Caco-2 (cell line): ENCODE measurements at regions not wholly inside any gene's neighbourhood (a gene's known extent, or its start where the extent isn't known, plus 50 kb on each side); places are given as distances from the start of the nearest gene placed in this dataset.

Experiments
- BruUV-seq: library from RNA; stranded (reverse); fragments of 400-500 nt; replicated peaks from 2 replicates; lab custom pipeline; 2021; lab: Mats Ljungman, UMichigan
- CTCF ChIA-PET: fragments of 300-600 bp; sonication (Branson Sonifier 250); formaldehyde crosslinking; loops from one replicate; lab custom pipeline; 2022; ENCODE audit warnings: antibody characterized with exemption; lab: Charles Lee
- POLR2A ChIA-PET: fragments of 300-600 bp; sonication (Branson Sonifier 250); formaldehyde crosslinking; loops from one replicate; lab custom pipeline; 2022; ENCODE audit warnings: antibody characterized with exemption; lab: Charles Lee
- DNase-seq, 2 experiments: peaks; one replicate each; pipeline versions ENCODE4 v3.0.0 to v3.0.0-alpha.2; 2020 to 2022
- H3K27me3 ChIP-seq: replicated peaks from 2 replicates; pipeline ENCODE4 v1.6.0; 2011; ENCODE audit warnings: low read length; ENCODE audit not compliant: control insufficient read depth, insufficient read depth
- H3K36me3 ChIP-seq: 2 replicates; pipeline ENCODE4 v1.5.1; 2011; ENCODE audit warnings: low read length; ENCODE audit not compliant: control insufficient read depth, insufficient read depth
- H3K4me1 ChIP-seq: fragments of 250-450 bp; sonication (Bioruptor Pico); 2 replicates; pipeline ENCODE4 v1.5.1; 2020; ENCODE audit warnings: mild to moderate bottlenecking
- H3K4me3 ChIP-seq: 2 replicates; pipeline ENCODE4 v1.5.1; 2011; ENCODE audit warnings: low read depth, mild to moderate bottlenecking, control low read depth, low read length
- H3K9me3 ChIP-seq: fragments of 250-450 bp; sonication (Bioruptor Pico); 2 replicates; pipeline ENCODE4 v1.5.1; 2020; ENCODE audit warnings: mild to moderate bottlenecking, moderate library complexity
- H3K27ac Mint-ChIP-seq: one replicate; pipeline ENCODE4 v1.8.0; 2022; ENCODE audit warnings: mixed read lengths; ENCODE audit not compliant: unreplicated experiment
- H3K27me3 Mint-ChIP-seq: one replicate; pipeline ENCODE4 v1.8.0; 2022; ENCODE audit warnings: mixed read lengths; ENCODE audit not compliant: insufficient read depth, unreplicated experiment
- H3K36me3 Mint-ChIP-seq: one replicate; pipeline ENCODE4 v1.8.0; 2022; ENCODE audit warnings: mild to moderate bottlenecking, mixed read lengths; ENCODE audit not compliant: insufficient read depth, unreplicated experiment
- H3K4me1 Mint-ChIP-seq: one replicate; pipeline ENCODE4 v1.8.0; 2022; ENCODE audit warnings: low read depth, mixed read lengths; ENCODE audit not compliant: unreplicated experiment
- H3K4me3 Mint-ChIP-seq: one replicate; pipeline ENCODE4 v1.8.0; 2022; ENCODE audit warnings: mild to moderate bottlenecking, moderate library complexity, mixed read lengths; ENCODE audit not compliant: unreplicated experiment
- H3K9me3 Mint-ChIP-seq: one replicate; pipeline ENCODE4 v1.8.0; 2022; ENCODE audit warnings: mixed read lengths; ENCODE audit not compliant: unreplicated experiment
- intact Hi-C: fragments of 100-400 bp; cut with micrococcal nuclease; formaldehyde crosslinking; loops from one replicate; pipeline ENCODE4 v1.10.0; 2022; ENCODE audit not compliant: unreplicated experiment
- TF ChIP-seq, protein P1 (sequence below), 2 experiments: fragments of 200-600 bp in 1 of 2; IDR thresholded peaks; 1 replicate in 1 of 2; 2 replicates in 1 of 2; pipeline versions ENCODE4 v1.5.1 to v1.8.0; 2011 to 2022; ENCODE audit warnings: antibody characterized with exemption in 1 of 2, control low read depth in 1 of 2, inconsistent platforms in 1 of 2, low read depth in 1 of 2, low read length in 1 of 2, mild to moderate bottlenecking in 1 of 2, moderate library complexity in 1 of 2; ENCODE audit not compliant: insufficient read depth in 1 of 2, severe bottlenecking in 1 of 2, unreplicated experiment in 1 of 2

DNA sequence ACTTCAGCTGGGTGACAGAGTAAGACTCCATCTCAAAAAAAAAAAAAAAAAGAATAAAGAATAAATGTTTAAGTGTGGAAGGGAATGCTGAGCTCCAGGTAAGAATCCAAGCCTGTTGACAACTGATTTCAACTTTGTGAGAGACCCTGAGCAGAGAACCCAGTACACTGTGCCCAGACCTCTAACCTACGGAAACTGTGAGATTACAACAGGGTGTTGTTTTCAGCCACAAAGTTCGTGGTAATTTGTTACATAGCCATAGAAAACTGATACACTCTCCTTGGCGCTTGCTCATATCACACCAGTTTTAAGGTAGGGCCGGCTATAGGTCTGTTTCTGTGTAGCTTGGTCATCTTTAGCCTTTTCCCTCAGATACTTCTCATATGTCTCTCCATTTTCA, 98.4 kb upstream of the PAPOLG start:
- H3K27me3 ChIP-seq: no peaks in the 10 kb centered on the region; the same call in 1 of the 2 replicates
- ChIA-PET CTCF (no interaction called here), POLR2A (no interaction called here)
- no peaks in the 10 kb centered on the region for H3K36me3 ChIP-seq
- TF ChIP-seq, protein P1, sequence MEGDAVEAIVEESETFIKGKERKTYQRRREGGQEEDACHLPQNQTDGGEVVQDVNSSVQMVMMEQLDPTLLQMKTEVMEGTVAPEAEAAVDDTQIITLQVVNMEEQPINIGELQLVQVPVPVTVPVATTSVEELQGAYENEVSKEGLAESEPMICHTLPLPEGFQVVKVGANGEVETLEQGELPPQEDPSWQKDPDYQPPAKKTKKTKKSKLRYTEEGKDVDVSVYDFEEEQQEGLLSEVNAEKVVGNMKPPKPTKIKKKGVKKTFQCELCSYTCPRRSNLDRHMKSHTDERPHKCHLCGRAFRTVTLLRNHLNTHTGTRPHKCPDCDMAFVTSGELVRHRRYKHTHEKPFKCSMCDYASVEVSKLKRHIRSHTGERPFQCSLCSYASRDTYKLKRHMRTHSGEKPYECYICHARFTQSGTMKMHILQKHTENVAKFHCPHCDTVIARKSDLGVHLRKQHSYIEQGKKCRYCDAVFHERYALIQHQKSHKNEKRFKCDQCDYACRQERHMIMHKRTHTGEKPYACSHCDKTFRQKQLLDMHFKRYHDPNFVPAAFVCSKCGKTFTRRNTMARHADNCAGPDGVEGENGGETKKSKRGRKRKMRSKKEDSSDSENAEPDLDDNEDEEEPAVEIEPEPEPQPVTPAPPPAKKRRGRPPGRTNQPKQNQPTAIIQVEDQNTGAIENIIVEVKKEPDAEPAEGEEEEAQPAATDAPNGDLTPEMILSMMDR (IDR thresholded peaks at IDR 0.05; ENCODE audit: insufficient read depth in 1 of 2, low read depth in 1 of 2, low read length in 1 of 2, severe bottlenecking in 1 of 2, unreplicated experiment in 1 of 2): no peak
- no peaks in the 10 kb centered on the region for H3K4me1 ChIP-seq
- H3K36me3 Mint-ChIP-seq: no peaks in the 10 kb centered on the region
- no peak overlapping the region for H3K4me3 Mint-ChIP-seq
- H3K27ac Mint-ChIP-seq: no peak overlapping the region
- no peaks in the 10 kb centered on the region for H3K9me3 ChIP-seq
- H3K27me3 Mint-ChIP-seq: peaks cover 25% of the 10 kb centered on the region
- intact Hi-C loops: no loop called here
- no peak for DNase-seq
- no peak overlapping the region for H3K4me3 ChIP-seq
- no peaks in the 10 kb centered on the region for H3K4me1 Mint-ChIP-seq
- no peaks in the 10 kb centered on the region for H3K9me3 Mint-ChIP-seq
- no TSS peak for BruUV-seq

DNA sequence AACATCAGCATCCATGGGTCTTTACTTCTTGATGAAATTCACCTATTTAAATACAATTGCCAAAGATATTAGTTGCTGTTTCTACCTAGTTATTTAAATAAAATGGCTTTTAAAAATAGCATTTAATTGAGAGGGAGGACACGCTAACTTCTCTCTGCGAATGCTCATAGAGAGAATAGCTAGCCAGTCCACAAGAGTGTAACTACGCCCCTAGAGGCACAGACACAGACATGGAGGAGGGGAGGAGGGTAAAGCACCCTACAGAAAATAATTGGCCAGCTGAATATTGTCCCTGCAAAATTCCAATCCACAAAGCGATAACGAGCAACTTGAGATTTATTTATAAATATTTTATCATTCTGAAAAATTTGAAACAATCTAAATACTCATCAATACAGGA, 97.0 kb upstream of the PAPOLG start:
- H3K9me3 Mint-ChIP-seq: no peaks in the 10 kb centered on the region
- DNase-seq: no peak

DNA sequence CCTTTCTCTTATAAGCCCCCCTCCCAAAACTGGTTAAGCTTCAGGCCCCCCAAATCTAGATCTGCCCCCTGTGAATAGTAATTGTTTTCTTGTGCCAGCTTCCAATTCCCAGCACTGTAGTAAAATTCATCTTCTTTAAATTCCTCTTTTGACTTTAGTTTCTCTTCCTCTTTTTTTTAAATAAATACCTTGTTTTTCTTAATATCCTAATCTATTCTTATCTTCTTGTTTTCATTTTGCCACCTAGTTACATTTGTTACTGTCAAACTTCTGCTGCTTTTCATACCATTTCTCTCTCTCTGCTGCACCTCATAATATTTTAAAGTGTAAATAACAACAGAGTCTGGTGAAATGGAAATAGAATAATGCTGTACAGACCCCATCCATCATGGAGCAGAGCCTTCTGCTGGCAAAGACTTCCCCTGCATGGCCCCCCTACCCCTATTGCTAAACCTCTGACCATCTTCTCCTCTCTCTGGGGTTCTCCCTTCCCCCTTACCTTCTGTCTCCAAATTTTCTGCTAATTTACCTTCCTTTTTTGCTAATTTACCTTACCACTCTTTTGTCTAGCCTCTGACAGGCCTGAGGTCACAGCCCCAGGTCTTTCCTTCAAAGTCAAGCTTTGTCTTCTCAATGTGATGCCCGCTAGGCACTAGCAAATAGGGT, 94.9 kb upstream of the PAPOLG start:
- Histone ChIP-seq H3K27me3 (no peaks in the 10 kb centered on the region), H3K4me3 (no peak overlapping the region), H3K36me3 (no peaks in the 10 kb centered on the region), H3K4me1 (no peaks in the 10 kb centered on the region), H3K9me3 (peaks cover 5% of the 10 kb centered on the region; the same call in 1 of the 2 replicates)
- Mint-ChIP-seq H3K27me3 (peaks cover 22% of the 10 kb centered on the region), H3K36me3 (no peaks in the 10 kb centered on the region), H3K4me3 (no peak overlapping the region), H3K27ac (no peak overlapping the region), H3K4me1 (no peaks in the 10 kb centered on the region), H3K9me3 (peaks cover 9% of the 10 kb centered on the region)
- CTCF ChIA-PET: no interaction called here
- BruUV-seq: no TSS peak
- TF ChIP-seq, protein P1 (IDR thresholded peaks at IDR 0.05; ENCODE audit: insufficient read depth in 1 of 2, low read depth in 1 of 2, low read length in 1 of 2, severe bottlenecking in 1 of 2, unreplicated experiment in 1 of 2): no peak
- intact Hi-C loops: no loop called here
- POLR2A ChIA-PET: no interaction called here
- no peak for DNase-seq

More for the DNA sequence above, 97.0 kb upstream of the PAPOLG start:
- peaks cover 22% of the 10 kb centered on the region for H3K27me3 Mint-ChIP-seq
- no peak overlapping the region for H3K4me3 ChIP-seq
- ChIA-PET POLR2A (no interaction called here), CTCF (interaction anchor here (1.1 kb wide), 1 partner anchor 16 kb away, joined by 5 read pairs; no protein-coding TSS in a partner anchor)
- H3K27me3 ChIP-seq: no peaks in the 10 kb centered on the region; the same call in 1 of the 2 replicates
- peaks cover 4% of the 10 kb centered on the region; the same call in 1 of the 2 replicates for H3K9me3 ChIP-seq
- H3K4me3 Mint-ChIP-seq: no peak overlapping the region
- intact Hi-C loops: no loop called here
- H3K4me1 ChIP-seq: no peaks in the 10 kb centered on the region
- H3K36me3 ChIP-seq: no peaks in the 10 kb centered on the region
- TF ChIP-seq, protein P1 (IDR thresholded peaks at IDR 0.05; ENCODE audit: insufficient read depth in 1 of 2, low read depth in 1 of 2, low read length in 1 of 2, severe bottlenecking in 1 of 2, unreplicated experiment in 1 of 2): peak in 1 of 2 experiments; percentile 39
- H3K4me1 Mint-ChIP-seq: no peaks in the 10 kb centered on the region
- no TSS peak for BruUV-seq
- H3K27ac Mint-ChIP-seq: no peak overlapping the region
- H3K36me3 Mint-ChIP-seq: no peaks in the 10 kb centered on the region
